ENCODE measurements at regions not wholly inside any gene's neighbourhood (a gene's known extent, or its start where the extent isn't known, plus 50 kb on each side); places are given as distances from the start of the nearest gene placed in this dataset.

DNA sequence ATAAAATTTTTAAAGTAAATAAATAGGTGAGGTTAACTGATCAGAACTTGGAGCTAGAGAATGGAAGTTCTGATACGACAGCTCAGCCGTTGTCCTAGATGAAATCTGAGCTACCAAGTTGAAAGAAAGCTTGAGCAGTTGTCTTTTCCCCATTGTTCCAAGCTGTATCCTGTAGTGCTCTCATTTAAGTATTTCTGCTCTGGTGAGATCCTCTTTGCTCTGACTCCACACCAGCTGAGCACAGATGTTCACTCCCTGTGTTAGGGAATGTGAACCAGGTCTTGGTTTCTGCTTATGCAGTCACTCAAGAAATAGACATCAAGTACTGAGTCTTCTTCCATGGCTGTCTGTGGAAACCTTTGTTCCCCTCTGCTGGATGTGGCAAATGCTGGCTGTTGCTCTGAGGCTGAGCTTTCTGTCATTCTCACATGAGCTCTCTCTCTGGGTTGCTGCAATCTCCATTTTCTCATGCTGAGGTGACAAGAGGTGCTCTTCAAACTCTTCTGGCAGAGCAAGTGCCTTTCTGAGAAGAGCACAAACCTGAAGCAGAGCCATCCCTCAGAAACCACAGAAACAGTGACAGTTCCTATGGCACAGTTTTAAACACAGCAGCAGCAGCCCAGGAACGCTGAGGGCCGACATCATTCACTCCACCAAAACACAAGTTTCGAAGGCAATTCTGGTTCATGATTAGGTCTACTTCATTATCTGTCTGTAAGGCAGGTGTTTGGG lies 194.1 kb downstream of the SP3 start:
- TF ChIP-seq YY1 (IDR thresholded peaks at IDR 0.05; ENCODE audit: insufficient read depth, insufficient read length) = no peak
- TF ChIP-seq ZNF274 (IDR thresholded peaks at IDR 0.05; ENCODE audit: low read depth, low read length) = no peak
